Kidney capillary endothelial cell (primary cell): ENCODE measurements at regions not wholly inside any gene's neighbourhood (a gene's known extent, or its start where the extent isn't known, plus 50 kb on each side); places are given as distances from the start of the nearest gene placed in this dataset.

Source experiments
- DNase-seq: peaks from one replicate; pipeline ENCODE4 v3.0.0-alpha.2; 2018; ENCODE audit warnings: low spot score

DNA sequence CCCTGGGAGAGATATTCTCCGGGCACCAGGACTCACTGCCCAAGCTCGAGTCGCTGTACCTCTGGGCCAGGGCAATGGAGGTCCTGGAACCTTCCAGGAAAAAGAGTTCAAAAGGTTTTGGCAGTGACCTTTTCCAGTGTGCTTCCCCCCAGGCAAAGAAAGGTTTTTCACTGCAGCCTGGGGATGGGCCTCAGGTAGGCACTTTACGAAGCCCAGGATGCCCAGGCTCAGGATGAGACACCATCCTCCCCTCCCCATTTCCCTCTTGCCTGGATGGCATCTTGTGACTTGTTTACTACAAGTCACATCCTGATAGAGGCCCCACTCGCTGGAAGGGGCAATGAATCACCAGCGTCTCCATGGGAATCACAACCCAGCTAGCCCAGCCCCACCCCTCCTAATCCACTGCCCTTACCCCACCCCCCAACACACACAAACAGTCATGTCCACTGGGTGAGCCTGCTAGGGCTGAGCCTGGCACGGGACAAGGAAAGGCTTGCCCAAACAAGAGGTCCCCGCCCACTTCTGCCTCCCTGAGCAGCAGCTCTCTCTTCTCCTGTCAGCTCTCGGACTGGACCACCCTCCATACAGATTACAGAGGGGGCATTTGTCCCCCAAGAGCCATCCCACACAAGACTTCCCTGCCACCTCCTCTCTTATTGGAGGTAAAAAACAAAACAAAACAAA lies 93.8 kb upstream of the SMNDC1 start:
- DNase-seq, result peak; percentile 98

DNA sequence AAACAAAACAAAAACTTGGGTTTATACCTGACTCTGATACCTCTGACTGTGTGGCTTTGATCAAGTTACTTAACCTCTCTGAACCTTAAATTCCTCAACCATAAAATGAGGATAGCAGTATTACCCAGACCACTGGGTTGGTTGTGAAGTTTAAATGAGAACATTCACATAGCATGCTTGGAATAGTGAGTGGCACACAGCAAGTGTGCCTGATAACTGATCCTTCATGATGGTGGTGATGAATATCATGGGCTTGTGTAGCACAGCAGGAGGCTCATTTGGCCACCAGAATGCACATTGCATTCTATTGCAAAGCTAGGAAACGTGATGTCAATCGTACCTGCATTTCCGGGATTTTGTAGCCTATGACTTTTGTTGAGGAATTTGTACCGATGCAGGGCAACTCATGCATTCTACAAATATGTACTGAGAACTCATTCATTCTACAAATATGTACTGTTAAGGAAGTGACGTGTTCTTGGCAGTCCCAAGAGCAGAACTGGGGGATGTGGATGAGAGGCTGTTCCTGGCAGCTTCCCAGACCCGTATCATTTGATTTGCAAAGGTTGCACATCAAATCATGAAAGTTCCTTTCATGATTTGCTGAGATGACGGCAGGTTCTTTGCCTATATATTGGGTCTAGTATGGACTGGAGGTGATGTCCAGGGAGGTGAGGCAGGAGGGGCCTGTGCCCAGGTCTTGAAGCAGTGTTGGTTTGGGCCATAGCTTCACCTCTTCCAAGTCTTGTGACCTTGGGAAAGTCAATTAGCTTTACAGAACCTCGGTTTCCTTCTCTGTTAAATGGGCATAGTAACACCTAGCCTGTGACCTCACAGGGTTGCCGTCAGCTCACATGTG lies 94.6 kb upstream of the SMNDC1 start:
- DNase-seq, result peak; percentile 99

DNA sequence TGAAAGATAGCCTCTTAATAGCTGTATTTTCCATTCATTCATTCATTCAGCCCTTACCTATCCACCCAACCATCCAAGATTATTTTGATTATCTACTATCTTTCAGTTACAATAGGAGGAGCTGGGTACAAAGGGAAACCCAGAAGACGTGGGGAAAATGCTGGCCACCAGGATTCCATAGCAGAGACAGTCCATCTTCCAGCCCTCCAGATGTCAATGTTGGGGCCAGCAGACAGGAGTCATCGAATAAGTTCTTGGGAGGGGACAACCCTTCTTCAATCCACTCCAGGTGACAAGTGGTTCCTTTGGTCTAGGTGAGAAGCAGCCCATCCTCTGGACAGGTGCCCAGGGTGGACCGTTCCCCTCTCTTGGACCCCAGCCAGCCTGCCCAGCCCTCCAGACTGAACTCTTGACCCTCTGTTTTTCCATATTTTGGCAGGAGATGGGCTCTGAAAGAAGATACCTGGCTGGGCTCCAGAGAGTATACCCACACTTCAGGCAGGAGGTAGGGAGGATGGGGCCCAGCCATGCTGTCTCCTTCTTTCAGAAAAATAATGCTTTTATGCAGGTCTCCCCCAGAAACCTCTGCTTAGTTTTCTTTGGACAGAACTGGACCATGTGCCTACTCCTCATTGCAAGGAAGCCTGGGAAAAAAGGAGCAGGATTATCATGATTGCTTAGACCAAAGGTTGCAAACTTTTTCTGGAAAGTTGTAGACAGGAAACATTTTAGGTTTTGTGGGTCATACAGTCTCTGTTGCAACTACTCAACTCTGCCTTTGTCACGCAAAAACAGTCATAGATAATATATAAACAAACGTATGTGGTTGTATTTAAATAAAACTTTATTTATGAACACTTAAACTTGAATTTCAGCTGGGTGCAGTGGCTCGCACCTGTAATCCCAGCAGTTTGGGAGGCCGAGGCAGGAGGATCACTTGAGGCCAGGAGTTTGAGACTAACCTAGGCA lies 95.5 kb upstream of the SMNDC1 start:
- no peak for DNase-seq

DNA sequence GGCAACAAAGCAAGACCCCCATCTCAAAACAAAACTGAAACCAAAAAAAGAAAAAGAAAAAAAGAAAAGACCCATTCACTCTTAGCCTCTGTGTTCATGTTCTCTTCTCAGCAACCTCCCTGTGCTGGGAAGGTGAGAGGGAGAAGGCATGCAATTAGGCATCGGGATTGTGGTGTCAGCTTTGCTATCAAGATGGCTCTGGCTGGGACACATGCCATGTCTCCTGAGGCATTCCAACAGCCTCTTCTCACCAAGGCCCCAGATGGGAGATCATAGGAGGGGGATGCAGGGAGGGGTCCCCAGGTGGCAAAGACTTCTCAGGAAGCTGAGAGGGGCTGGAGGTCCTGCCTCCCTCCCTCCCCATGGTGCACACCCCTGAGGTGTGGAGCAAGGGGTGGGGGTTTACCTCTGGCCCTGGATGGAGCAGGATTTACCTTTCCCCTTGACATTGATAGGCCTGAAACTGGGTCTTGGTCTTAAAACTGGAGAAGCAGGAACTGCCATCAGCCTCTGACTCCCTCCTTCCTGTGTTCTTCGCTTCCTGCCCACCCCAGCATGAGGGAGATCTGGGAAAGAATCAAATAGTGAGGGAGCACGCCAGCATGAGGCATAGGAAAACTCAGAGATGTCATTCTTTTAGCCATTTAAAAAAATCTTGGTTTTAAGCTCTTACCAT lies 96.2 kb upstream of the DUSP5 start:
- DNase-seq, result no peak

DNA sequence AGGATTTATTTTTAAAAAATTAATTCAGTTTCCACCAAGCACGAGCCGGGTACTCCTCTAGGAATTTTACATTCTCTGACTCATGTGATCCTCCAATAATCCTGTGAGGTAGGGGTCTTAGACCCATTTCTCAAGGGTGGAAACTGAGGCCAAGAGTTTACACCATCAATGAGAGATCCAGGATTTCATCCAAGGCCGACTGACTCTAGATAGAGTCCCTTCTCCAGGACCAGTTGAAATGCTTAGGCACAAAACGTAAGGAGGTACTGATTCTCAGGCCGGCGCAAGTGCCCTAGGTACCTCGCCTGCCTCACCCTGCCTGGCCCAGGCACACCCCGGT lies 95.7 kb upstream of the DUSP5 start:
- DNase-seq, result no peak

DNA sequence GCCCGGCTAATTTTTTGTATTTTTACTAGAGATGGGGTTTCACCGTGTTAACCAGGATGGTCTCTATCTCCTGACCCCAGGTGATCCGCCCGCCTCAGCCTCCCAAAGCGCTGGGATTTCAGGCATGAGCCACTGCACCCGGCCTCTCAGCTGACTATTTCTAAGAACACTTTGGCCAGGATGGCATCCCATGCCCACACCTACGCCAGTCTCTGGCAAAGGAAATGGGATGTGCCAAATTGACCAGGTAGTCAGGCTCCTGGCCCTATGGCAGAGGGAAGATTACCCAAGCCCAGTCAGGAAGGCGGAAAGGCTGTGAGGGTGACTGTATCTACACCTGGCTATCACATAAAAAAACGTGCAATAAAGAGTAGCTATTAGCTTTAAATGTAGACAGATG lies 94.1 kb upstream of the DUSP5 start:
- DNase-seq, result no peak

DNA sequence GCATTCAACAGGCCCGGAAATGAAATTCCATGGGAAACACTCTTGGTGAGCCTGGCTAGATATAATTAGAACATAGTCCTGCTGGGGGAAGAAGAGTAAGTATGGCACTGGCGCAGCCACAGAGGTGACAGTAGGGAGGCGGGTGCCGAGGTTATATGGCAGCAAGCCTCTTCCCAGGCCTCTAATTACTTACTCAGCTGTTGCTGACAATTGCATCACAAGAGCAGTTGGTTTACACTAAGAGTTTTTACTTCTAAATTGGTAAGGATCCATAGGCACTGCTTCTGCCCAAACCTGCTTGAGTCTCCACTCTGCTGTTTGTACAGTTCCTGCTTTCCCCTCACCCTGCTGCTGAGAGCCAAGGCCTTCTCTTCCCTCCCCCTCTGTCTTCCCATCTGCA lies 93.3 kb upstream of the DUSP5 start:
- no peak for DNase-seq

DNA sequence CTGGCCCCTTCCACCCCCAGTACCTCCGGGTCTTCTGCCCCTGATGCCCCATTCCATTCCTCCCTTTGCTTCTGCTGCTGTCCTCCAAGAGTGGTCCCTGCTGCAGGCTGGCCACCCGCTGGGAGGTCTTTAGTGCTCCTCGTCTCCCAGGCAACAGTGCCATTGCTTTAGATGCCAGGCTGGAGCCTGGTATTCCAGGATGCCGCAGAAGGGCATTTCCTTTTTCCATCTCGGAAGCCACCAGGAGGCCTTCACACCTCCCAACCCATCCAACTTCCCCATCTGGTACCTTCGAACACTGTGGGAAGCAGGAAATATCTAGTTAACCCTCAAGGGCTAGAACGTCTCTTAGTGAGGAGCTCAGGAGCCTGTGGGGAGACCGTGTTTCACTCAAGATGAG lies 92.9 kb upstream of the DUSP5 start:
- no peak for DNase-seq

DNA sequence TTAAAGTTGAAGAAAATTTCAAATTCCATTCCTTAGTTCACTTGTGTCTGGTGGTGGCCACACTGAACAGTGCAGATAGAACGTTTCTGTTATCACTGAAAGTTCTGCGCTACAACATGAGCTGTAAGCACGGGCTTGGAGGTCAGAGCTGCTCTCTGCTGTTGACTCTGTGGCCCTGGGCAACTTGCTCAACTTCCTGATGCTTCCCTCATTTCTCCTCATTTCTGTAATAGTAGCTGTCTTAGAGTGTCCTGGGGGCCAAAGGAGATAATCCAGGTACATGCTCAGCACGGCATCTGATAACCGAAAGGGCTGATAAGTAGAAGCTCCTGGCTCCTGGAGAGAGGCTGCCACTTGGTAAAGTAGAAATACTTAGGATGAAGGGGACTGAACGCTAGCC lies 92.3 kb upstream of the DUSP5 start:
- no peak for DNase-seq

DNA sequence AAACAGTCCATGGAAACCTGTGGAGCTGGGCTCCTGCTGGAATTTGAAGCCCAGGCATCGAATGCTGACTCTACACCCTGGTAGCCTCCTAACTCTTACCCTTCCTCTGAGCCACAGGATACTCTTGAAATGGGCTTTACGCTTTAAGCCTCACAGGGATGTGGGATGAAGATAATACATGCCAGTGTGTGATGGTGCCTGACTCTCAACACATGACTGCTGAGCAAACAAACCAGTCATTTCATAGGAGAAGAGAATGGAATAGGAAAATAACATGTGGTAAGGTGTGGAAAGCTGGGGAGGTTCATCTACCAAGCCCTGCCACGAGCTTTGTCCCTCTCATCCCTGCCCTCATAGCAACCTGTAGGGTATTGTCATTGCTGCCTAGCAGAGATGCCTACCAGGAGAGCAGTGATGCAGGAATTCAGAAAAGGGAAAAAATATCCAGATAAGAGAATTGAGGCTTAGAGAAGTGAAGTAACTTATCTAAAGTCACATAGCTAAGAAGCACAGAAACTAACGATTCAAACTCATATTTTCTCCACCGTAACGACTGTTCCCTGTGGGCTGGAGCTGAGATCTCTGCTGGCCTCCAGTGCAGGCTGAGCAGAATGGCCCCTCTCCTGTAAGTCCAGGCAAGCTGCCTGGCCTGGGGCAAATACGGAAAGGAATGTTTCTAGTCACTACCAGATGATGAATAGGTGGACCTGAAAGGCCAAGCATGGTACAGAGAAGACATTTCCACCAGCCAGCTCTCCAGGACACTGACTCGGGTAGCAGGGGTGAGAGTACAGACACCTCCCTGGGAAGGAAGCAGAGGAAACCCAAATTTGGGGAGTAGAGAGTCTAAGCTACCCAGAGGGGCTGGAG lies 90.2 kb upstream of the DUSP5 start:
- no peak for DNase-seq

DNA sequence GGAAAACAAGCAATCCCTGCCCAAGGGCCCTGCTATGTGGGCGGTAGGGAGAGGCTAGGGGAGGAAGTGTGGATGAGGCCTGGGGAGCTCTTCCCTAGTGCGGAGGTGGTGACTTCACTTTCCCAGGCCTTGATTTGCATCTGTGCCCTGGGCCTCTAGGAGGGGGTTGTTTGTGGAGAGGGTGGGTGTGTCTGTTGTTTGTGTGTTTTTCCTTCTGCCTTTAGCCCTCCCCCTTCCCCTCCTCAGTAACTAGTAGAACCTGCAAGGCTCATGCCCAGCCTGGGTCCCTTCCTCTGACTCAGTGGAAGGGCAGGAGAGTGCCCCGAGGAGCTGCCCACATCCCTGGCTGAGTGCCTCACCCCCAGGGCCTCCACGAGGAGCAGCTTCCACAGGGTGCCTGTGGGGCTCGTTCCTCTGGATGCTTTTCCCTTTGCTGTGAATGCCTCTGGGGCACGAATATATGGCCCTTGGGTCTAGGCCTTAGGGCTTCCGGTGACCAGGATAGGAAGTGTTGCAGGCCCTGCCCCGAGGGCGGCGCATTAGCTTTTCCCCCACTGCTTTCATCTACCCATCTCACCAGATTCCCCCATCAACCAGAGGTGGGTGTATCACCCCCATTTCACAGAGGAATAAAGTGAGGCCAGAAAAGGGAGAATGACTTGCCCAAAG lies 89.4 kb upstream of the DUSP5 start:
- DNase-seq, result no peak

DNA sequence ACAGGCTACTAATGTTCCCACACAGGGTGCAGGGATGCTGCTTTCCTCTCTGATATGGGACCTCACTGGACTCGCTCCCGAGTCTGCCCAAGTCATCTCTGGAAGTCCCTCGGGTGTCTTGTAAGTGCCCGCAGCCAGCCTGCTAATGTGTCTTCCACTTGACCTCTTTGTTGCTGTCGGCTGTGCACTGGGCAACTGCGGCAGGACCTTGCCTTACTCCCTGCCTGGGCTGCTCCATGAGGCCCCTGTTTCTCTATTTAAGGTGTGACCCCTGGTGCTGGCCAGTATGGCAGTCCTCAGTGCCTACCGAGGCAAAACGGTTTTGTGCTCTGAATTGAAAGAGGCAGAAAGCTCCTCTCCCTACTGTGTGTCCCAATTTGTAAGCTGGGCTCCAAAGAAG lies 88.8 kb upstream of the DUSP5 start:
- DNase-seq, result no peak

DNA sequence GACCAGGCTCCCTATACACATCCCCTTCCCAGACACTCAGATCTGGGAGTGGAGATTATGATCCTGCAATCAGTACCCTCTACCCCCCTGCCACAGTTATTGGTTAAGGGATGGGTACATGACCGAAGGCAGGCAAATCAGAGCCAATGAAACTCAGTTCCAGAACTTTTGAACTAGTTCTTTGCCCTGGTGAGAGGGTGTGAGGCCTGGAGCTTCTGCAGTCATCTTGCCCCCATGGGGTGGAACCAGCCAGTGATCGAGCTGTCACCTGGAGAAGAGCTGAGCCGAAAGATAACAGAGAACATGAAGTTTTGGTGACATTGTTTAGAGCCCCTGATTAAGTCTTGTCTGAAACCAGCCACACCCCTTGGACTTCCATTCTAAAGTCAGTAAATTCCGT lies 88.2 kb upstream of the DUSP5 start:
- no peak for DNase-seq

DNA sequence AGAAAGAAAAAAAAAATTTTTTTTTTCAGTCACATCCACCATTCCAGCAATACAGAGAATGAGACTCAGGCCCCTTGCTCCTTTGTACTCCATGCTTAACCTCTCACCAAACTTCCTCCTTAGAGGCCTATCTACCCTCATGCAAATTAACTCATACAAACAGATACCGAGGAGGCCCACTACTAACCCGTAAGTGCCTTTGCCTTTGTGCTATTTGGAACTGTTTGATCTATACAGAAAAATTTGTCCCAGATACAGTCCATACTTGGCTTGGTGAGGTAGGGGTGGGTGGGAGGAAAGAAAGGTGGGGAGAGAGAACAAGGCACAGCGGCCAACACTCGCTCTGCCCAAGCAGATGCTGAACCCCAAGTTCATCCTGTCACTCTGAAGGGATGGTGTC lies 87.8 kb upstream of the DUSP5 start:
- DNase-seq, result no peak

DNA sequence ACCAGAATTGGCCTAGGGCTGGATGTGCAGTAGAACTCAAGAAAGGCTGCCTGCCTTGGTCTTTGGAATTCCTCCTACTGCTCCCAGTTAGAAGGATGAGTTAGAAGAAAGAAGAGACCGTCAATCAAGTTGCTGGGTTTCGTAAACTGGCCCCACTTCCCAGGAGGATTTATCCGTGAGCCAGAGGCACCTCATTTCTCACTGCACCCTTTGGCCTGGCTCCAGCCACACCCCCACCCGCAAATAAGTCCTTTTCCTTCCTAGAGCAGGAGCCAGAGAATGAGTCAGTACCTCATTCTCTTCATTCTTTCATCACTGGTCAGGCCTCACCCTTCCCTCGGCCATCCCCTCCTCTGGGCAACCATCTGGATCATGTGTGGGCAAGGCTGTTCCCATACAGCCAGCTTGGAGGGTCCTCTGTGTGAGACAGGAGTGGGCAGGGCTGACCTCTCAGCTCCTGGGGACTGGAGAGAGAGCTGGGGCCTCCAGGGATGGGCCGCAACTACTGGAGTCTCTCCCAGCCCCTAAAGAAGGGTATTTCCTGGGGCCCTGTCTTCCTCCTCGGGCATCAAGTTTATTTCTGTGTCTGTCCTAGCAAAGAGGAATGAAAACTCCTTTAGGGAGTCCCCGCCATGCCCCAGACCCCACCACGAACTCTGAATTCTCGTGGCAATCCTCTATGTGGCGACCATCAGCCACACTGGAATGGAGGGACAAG lies 87.2 kb upstream of the DUSP5 start:
- peak; percentile 65 for DNase-seq

DNA sequence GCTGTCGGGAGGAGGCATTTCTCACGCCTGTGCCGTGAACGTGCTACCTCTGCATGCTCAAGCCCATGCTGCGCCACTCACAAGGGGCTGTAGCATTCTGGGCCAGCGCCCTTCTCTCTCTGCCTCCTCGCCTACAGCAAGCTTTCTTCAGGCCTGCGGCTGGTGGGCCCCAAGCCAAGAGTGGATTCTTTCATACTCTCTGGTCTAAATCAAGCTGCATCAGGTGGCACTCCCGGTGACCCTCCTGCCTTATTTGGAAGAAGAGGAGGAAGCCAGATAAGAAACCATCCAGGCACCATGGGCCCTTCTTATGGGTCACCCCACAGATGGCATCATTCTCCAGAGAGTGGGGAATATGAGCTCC lies 86.7 kb upstream of the DUSP5 start:
- no peak for DNase-seq

DNA sequence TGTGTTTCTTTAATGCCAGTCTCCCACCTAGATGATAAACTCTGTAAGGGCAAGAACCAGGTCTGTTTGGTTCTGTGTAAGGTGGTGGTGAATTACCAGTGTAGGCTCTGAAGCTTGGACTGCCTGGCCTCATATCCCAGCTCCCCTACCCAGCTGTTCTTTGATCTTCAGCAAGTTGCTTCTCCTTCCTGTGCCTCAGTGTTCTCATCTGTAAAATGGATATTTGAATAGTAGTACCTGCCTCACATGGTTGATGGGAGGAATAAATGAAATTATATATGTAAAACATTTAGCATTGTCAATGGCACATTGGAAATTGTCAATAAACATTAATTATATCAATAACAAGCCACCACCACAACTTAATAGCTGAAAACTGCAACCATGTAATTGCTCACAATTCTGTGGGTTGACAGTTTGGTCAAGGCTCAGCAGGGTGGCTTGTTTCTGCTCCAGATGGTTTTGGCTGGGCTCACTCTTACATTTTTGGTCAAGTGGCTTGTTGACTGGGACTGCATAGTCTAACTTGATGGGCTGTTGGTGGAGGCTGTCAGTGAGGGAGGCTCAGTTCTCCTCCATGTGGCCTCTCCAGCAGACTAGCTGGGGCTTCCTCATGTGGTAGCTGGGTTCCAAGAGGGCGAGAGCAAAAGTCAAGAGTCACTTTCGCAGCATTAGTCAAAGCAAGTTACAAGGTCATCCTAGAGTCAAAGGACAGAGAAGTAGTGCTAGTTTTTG lies 84.5 kb upstream of the DUSP5 start:
- no peak for DNase-seq

DNA sequence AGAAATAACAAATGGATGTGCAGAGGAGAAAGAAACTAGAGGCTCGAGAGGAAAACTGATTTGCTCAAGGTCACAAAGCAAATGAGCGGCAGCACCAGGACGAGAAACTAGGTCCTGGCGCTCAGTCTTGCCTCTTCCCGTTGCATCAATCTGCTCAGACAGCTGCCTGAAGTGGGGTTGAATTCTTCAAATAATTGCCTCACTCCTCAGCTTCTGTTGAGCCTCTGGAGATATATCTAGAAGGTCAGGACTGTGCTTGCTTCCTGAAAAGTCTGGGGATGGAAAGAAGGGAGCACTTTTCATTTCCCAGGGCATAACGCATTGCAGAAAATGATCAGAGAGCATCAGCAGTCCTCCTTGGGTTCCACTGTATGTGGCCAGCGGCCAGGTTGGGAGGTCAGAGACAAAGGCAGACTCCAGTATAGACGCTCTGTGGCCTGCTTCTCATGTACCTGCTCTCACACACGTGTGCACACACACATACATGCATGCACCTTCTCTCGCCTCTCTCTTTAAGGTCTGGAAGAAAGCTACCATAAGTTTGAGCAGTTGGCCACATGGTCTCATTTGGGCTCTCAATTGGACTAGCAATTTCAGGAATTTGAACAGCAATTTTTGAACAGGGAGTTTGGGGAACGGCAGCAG lies 83.7 kb upstream of the DUSP5 start:
- no peak for DNase-seq
